SK-N-SH (cell line): ENCODE measurements at regions not wholly inside any gene's neighbourhood (a gene's known extent, or its start where the extent isn't known, plus 50 kb on each side); places are given as distances from the start of the nearest gene placed in this dataset.

Experiments
- CTCF ChIA-PET: fragments of 300-600, 350-600 bp; formaldehyde crosslinking; extraction: SDS; loops from one replicate; lab custom pipeline; 2021; lab: Yijun Ruan, JAX
- POLR2A ChIA-PET: fragments of 350-600 bp; sonication (Branson Sonifier 250); formaldehyde crosslinking; extraction: SDS; loops from one replicate; lab custom pipeline; 2020; ENCODE audit warnings: antibody characterized with exemption, inconsistent platforms; lab: Yijun Ruan, JAX
- DNase-seq: peaks from one replicate; pipeline ENCODE4 v3.0.0; 2012
- H2AFZ ChIP-seq: fragments of 200-600 bp; sonication (generic); 2 replicates; pipeline ENCODE4 v1.8.1; 2016; ENCODE audit warnings: antibody characterized with exemption, mild to moderate bottlenecking, low read depth
- H3F3A ChIP-seq: fragments of 200-600 bp; sonication (generic); replicated peaks from 2 replicates; pipeline ENCODE3; 2016; ENCODE audit warnings: antibody characterized with exemption, mild to moderate bottlenecking; ENCODE audit not compliant: insufficient read depth
- H3K27ac ChIP-seq, 2 experiments: fragments of 200-500 bp in 1 of 2; fragments of 200-600 bp in 1 of 2; sonication (Bioruptor generic) in 1 of 2; sonication (generic), shearing (Covaris generic) in 1 of 2; 2 replicates each; pipeline versions ENCODE4 v1.5.1 to v1.6.1; 2014 to 2016; ENCODE audit warnings: low read depth in 2 of 2, inconsistent platforms in 1 of 2, low read length in 1 of 2, mild to moderate bottlenecking in 1 of 2, mixed read lengths in 1 of 2
- H3K27me3 ChIP-seq: fragments of 200-600 bp; sonication (generic), shearing (Covaris generic); 2 replicates; pipeline ENCODE4 v1.6.1; 2016; ENCODE audit warnings: mixed run types; ENCODE audit not compliant: insufficient read depth
- H3K36me3 ChIP-seq, 2 experiments: fragments of 200-500 bp in 1 of 2; fragments of 200-600 bp in 1 of 2; sonication (Bioruptor generic) in 1 of 2; sonication (generic) in 1 of 2; replicated peaks in 1 of 2; 2 replicates each; pipeline versions ENCODE3 to v1.5.1; 2014 to 2016; ENCODE audit warnings: low read length in 1 of 2, mild to moderate bottlenecking in 1 of 2; ENCODE audit not compliant: insufficient read depth in 2 of 2, control insufficient read depth in 1 of 2
- H3K4me1 ChIP-seq, 2 experiments: fragments of 200-500 bp in 1 of 2; fragments of 200-600 bp in 1 of 2; sonication (Bioruptor generic) in 1 of 2; sonication (generic), shearing (Covaris generic) in 1 of 2; 2 replicates each; pipeline versions ENCODE4 v1.5.1 to v1.6.1; 2014 to 2016; ENCODE audit warnings: low read depth in 1 of 2, low read length in 1 of 2, mixed run types in 1 of 2; ENCODE audit not compliant: insufficient read depth in 2 of 2, control insufficient read depth in 1 of 2
- H3K4me2 ChIP-seq: fragments of 200-600 bp; sonication (generic), shearing (Covaris generic); 2 replicates; pipeline ENCODE4 v1.6.1; 2017; ENCODE audit warnings: mixed run types
- H3K4me3 ChIP-seq, 2 experiments: fragments of 200-500 bp in 1 of 2; fragments of 200-600 bp in 1 of 2; sonication (Bioruptor generic) in 1 of 2; sonication (generic), shearing (Covaris generic) in 1 of 2; 2 replicates each; pipeline versions ENCODE4 v1.5.1 to v1.8.1; 2014 to 2016; ENCODE audit warnings: low read depth in 2 of 2, inconsistent platforms in 1 of 2, low read length in 1 of 2, mild to moderate bottlenecking in 1 of 2, mixed read lengths in 1 of 2, moderate library complexity in 1 of 2
- H3K79me2 ChIP-seq: fragments of 200-600 bp; sonication (generic); 2 replicates; pipeline ENCODE4 v1.8.1; 2017; ENCODE audit warnings: mild to moderate bottlenecking; ENCODE audit not compliant: insufficient read depth
- H3K9ac ChIP-seq: fragments of 200-600 bp; sonication (generic); 2 replicates; pipeline ENCODE4 v1.6.1; 2017; ENCODE audit warnings: mixed run types
- H3K9me2 ChIP-seq: fragments of 200-600 bp; sonication (generic); 2 replicates; pipeline ENCODE4 v1.6.1; 2017; ENCODE audit warnings: mixed run types
- H3K9me3 ChIP-seq: fragments of 200-600 bp; sonication (generic); 2 replicates; pipeline ENCODE4 v1.6.1; 2017; ENCODE audit warnings: mixed run types, mild to moderate bottlenecking, moderate library complexity
- H4K20me1 ChIP-seq: fragments of 200-600 bp; sonication (generic); 2 replicates; pipeline ENCODE4 v1.6.1; 2017; ENCODE audit warnings: mild to moderate bottlenecking, mixed run types; ENCODE audit not compliant: insufficient read depth
- CHD2 ChIP-seq: fragments of 150-350 bp; IDR thresholded peaks from 2 replicates; pipeline ENCODE4 v1.6.1; 2018; ENCODE audit warnings: low read length; ENCODE audit not compliant: partially characterized antibody
- EZH2phosphoT487 ChIP-seq: fragments of 200-600 bp; sonication (generic); IDR thresholded peaks from 2 replicates; pipeline ENCODE4 v1.6.1; 2017; ENCODE audit warnings: low read depth, mixed run types, mild to moderate bottlenecking, antibody characterized with exemption, moderate library complexity, borderline replicate concordance
- JUND ChIP-seq: IDR thresholded peaks from 2 replicates; pipeline ENCODE4 v1.4.0; 2012
- MAX ChIP-seq: IDR thresholded peaks from 2 replicates; pipeline ENCODE4 v1.4.0; 2012; ENCODE audit warnings: low read depth
- MEF2A ChIP-seq: IDR thresholded peaks from 2 replicates; pipeline ENCODE4 v1.4.0; 2012; ENCODE audit warnings: low read depth, borderline replicate concordance
- NFIC ChIP-seq: IDR thresholded peaks from 2 replicates; pipeline ENCODE4 v1.4.0; 2012; ENCODE audit warnings: borderline replicate concordance
- NRF1 ChIP-seq: IDR thresholded peaks from 2 replicates; pipeline ENCODE4 v1.6.1; 2012; ENCODE audit warnings: low read depth, mild to moderate bottlenecking, low read length
- PBX3 ChIP-seq: IDR thresholded peaks from 2 replicates; pipeline ENCODE4; 2012
- RAD21 ChIP-seq: IDR thresholded peaks from 2 replicates; pipeline ENCODE4 v1.6.1; 2012; ENCODE audit warnings: mild to moderate bottlenecking, low read length
- REST ChIP-seq: IDR thresholded peaks from 2 replicates; pipeline ENCODE4 v1.6.1; 2012; ENCODE audit warnings: mild to moderate bottlenecking, low read depth, low read length, moderate library complexity
- RFX5 ChIP-seq: IDR thresholded peaks from 2 replicates; pipeline ENCODE4 v1.6.1; 2012; ENCODE audit warnings: mild to moderate bottlenecking, improper control_type of control experiment, low read length
- SIN3A ChIP-seq: IDR thresholded peaks from 2 replicates; pipeline ENCODE4 v1.6.1; 2012; ENCODE audit warnings: low read depth, mild to moderate bottlenecking, low read length, moderate library complexity, borderline replicate concordance
- SMC3 ChIP-seq: IDR thresholded peaks from 2 replicates; pipeline ENCODE4 v1.6.1; 2012; ENCODE audit warnings: low read depth, low read length, improper control_type of control experiment
- TAF1 ChIP-seq: IDR thresholded peaks from 2 replicates; pipeline ENCODE4 v1.6.1; 2012; ENCODE audit warnings: low read depth, mild to moderate bottlenecking, low read length, moderate library complexity, borderline replicate concordance
- TCF12 ChIP-seq: IDR thresholded peaks from 2 replicates; pipeline ENCODE4 v1.4.0; 2012
- YY1 ChIP-seq: IDR thresholded peaks from 2 replicates; pipeline ENCODE4 v1.4.0; 2012; ENCODE audit warnings: low read depth, mild to moderate bottlenecking
- WGBS: methylation state at CpG from one replicate; pipeline ENCODE4 v1.1.6; 2017; ENCODE audit warnings: low lambda C conversion rate; 5-methylcytosine and 5-hydroxymethylcytosine counted together

- Histone ChIP-seq H3K79me2 (no peaks in the 10 kb centered on the region), H4K20me1 (no peaks in the 10 kb centered on the region), H3K4me3 (no peak overlapping the region), H3K4me1 (no peaks in the 10 kb centered on the region; a peak in 1 of 4 replicates), H3K9ac (no peak overlapping the region), H3K9me2 (no peaks in the 10 kb centered on the region), H3K27ac (no peak overlapping the region)
- ChIA-PET POLR2A (no interaction called here), CTCF (interaction anchor here (2.1 kb wide), 1 partner anchor 133 kb away, joined by 4 read pairs; no protein-coding TSS in a partner anchor)
- no peak for DNase-seq
- TF ChIP-seq TCF12 (no peak), MAX (no peak), PBX3 (no peak), SMC3 (no peak), REST (no peak), TAF1 (no peak), RAD21 (no peak), NRF1 (no peak), JUND (no peak), SIN3A (no peak)
- TF ChIP-seq, all 33 proteins: peak for 0
- H2AFZ ChIP-seq: no peak overlapping the region
- H3K4me2 ChIP-seq: no peak overlapping the region
- WGBS: 64% methylated on average over 9 of the region's 9 CpGs
- H3K36me3 ChIP-seq: no peaks in the 10 kb centered on the region
- no peaks in the 10 kb centered on the region for H3F3A ChIP-seq
- no peaks in the 10 kb centered on the region for H3K27me3 ChIP-seq
- H3K9me3 ChIP-seq: no peaks in the 10 kb centered on the region
These were observed 84.5 kb downstream of the PLEKHG1 start for GRCh38 chr6:150684161-150684560.

GRCh38 chr6:150684714-150685459, 85.2 kb downstream of the PLEKHG1 start:
- Histone ChIP-seq H3K9ac (no peak overlapping the region), H3K4me2 (no peak overlapping the region), H3K27ac (no peak overlapping the region), H3K27me3 (no peaks in the 10 kb centered on the region), H4K20me1 (no peaks in the 10 kb centered on the region), H3K9me3 (no peaks in the 10 kb centered on the region), H2AFZ (no peak overlapping the region), H3K79me2 (no peaks in the 10 kb centered on the region), H3K9me2 (no peaks in the 10 kb centered on the region), H3K36me3 (no peaks in the 10 kb centered on the region), H3K4me3 (no peak overlapping the region), H3K4me1 (no peaks in the 10 kb centered on the region; a peak in 1 of 4 replicates), H3F3A (no peaks in the 10 kb centered on the region)
- POLR2A ChIA-PET: no interaction called here
- 26% methylated on average over 11 of the region's 13 CpGs for WGBS
- CTCF ChIA-PET: interaction anchor here (1.0 to 2.1 kb wide), 4 partner anchors 20 to 132 kb away, joined by 3 to 4 read pairs (median 4); no protein-coding TSS in a partner anchor
- TF ChIP-seq RFX5: no peak
- no peak for TF ChIP-seq EZH2phosphoT487
- TF ChIP-seq YY1: no peak
- no peak for TF ChIP-seq MEF2A
- TF ChIP-seq CHD2: no peak
- TF ChIP-seq TCF12: no peak
- no peak for TF ChIP-seq NFIC
- no peak for TF ChIP-seq RAD21
- TF ChIP-seq REST: no peak
- no peak for DNase-seq
